ENCODE measurements at regions not wholly inside any gene's neighbourhood (a gene's known extent, or its start where the extent isn't known, plus 50 kb on each side); places are given as distances from the start of the nearest gene placed in this dataset.

- no peaks in the 10 kb centered on the region for H3K36me3 ChIP-seq (ENCODE audit: control insufficient read depth, insufficient read depth, low read length)
Measured at GRCh38 chr12:77323788-77324415, 258.5 kb upstream of the E2F7 start.

DNA sequence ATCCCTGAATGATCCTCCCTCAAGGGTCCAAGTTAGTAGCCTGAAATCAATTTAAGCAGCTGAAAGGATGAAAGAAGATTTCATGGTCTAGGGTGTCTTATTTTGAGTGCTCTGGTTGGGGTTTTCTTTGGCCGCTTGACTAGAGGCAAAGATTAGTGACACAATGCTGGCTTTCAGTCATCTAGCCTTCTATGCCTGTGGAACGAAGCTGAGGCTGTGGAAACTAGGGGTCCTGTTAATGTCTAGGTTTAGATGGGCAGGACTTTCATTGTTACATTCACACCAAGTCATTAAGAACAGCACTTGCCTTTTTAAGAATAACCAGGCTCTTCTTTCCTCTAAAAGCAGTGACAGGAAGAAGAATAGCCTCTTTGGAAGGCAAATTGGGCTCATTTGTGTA is 253.8 kb upstream of the E2F7 start:
- peaks cover 0 to 5% of the 10 kb centered on the region in 2 donors for H3K9me3 Mint-ChIP-seq
- H3K4me1 ChIP-seq (ENCODE audit: control insufficient read depth, insufficient read depth, low read length), result no peaks in the 10 kb centered on the region
- 83% methylated on average over 2 of the region's 2 CpGs for WGBS (ENCODE audit: insufficient coverage)
- no peak for TF ChIP-seq CTCF (IDR thresholded peaks at IDR 0.05)
- no peaks in the 10 kb centered on the region for H3K36me3 Mint-ChIP-seq
- intact Hi-C loops (cut with micrococcal nuclease), result no loop called here
- H3K36me3 ChIP-seq (ENCODE audit: control insufficient read depth, insufficient read depth, low read length), result no peaks in the 10 kb centered on the region
- H3K4me1 Mint-ChIP-seq, result no peaks in the 10 kb centered on the region
- no peaks in the 10 kb centered on the region for H3K9me3 ChIP-seq (ENCODE audit: control insufficient read depth, insufficient read depth, low read length)
- H3K27me3 ChIP-seq (ENCODE audit: control insufficient read depth, insufficient read depth, low read length), result no peaks in the 10 kb centered on the region
- peaks cover 14 to 21% of the 10 kb centered on the region in 2 donors for H3K27me3 Mint-ChIP-seq (ENCODE audit: low read depth in 2 of 2)
- H3K27ac Mint-ChIP-seq, result no peak overlapping the region
- H3K4me3 ChIP-seq (ENCODE audit: low read length), result no peak overlapping the region
- no peak for DNase-seq
- no peak overlapping the region for H3K4me3 Mint-ChIP-seq
- ATAC-seq, result no peak
- no peak overlapping the region for H3K27ac ChIP-seq (ENCODE audit: low read length)

More at GRCh38 chr12:77323788-77324415, 258.5 kb upstream of the E2F7 start:
- ATAC-seq (no peak), DNase-seq (no peak)
- Mint-ChIP-seq H3K9me3 (peaks cover 3 to 5% of the 10 kb centered on the region in 2 donors), H3K4me3 (peak overlapping the region; percentile 21), H3K27ac (no peak overlapping the region), H3K27me3 (ENCODE audit: low read depth in 2 of 2) (peaks cover 37 to 58% of the 10 kb centered on the region in 2 donors), H3K4me1 (peaks cover 6% of the 10 kb centered on the region in 2 donors), H3K36me3 (peaks cover 11% of the 10 kb centered on the region)
- WGBS (ENCODE audit: insufficient coverage), result 77% methylated on average over 3 of the region's 6 CpGs
- Histone ChIP-seq H3K4me1 (ENCODE audit: control insufficient read depth, insufficient read depth, low read length) (peaks cover 3% of the 10 kb centered on the region), H3K9me3 (ENCODE audit: control insufficient read depth, insufficient read depth, low read length) (no peaks in the 10 kb centered on the region), H3K4me3 (ENCODE audit: low read length) (no peak overlapping the region), H3K27ac (ENCODE audit: low read length) (no peak overlapping the region), H3K27me3 (ENCODE audit: control insufficient read depth, insufficient read depth, low read length) (peaks cover 4% of the 10 kb centered on the region)
- intact Hi-C loops (cut with micrococcal nuclease), result no loop called here
- no peak for TF ChIP-seq CTCF (IDR thresholded peaks at IDR 0.05)

GRCh38 chr12:77315407-77315806 is 250.0 kb upstream of the E2F7 start:
- Mint-ChIP-seq H3K4me1 (no peaks in the 10 kb centered on the region), H3K9me3 (peaks cover 0 to 2% of the 10 kb centered on the region in 2 donors), H3K4me3 (no peak overlapping the region), H3K27me3 (ENCODE audit: low read depth in 2 of 2) (no peaks in the 10 kb centered on the region), H3K36me3 (no peaks in the 10 kb centered on the region), H3K27ac (no peak overlapping the region)
- Histone ChIP-seq H3K9me3 (ENCODE audit: control insufficient read depth, insufficient read depth, low read length) (no peaks in the 10 kb centered on the region), H3K4me1 (ENCODE audit: control insufficient read depth, insufficient read depth, low read length) (no peaks in the 10 kb centered on the region), H3K36me3 (ENCODE audit: control insufficient read depth, insufficient read depth, low read length) (no peaks in the 10 kb centered on the region), H3K27me3 (ENCODE audit: control insufficient read depth, insufficient read depth, low read length) (no peaks in the 10 kb centered on the region), H3K4me3 (ENCODE audit: low read length) (no peak overlapping the region), H3K27ac (ENCODE audit: low read length) (no peak overlapping the region)
- no peak for TF ChIP-seq CTCF (IDR thresholded peaks at IDR 0.05)
- no peak for DNase-seq
- WGBS (ENCODE audit: insufficient coverage), result 100% methylated on average over 1 of the region's 3 CpGs
- no peak for ATAC-seq
- intact Hi-C loops (cut with micrococcal nuclease), result no loop called here
